CD14-positive monocyte (primary cell): ENCODE measurements at regions not wholly inside any gene's neighbourhood (a gene's known extent, or its start where the extent isn't known, plus 50 kb on each side); places are given as distances from the start of the nearest gene placed in this dataset.

Source experiments
- DNase-seq, 3 donors: peaks; one replicate each; pipeline ENCODE4 v3.0.0-alpha.2; 2011 to 2022
- H2AFZ ChIP-seq: 2 replicates; pipeline ENCODE4 v1.6.0; 2012; ENCODE audit warnings: mild to moderate bottlenecking, low read depth, low read length, inconsistent platforms; ENCODE audit not compliant: insufficient read depth, poor library complexity, severe bottlenecking
- H3K27ac ChIP-seq, 2 donors: 1 replicate in 1 of 2; 2 replicates in 1 of 2; pipeline ENCODE4 v1.5.1; 2012 to 2013; ENCODE audit warnings: low read length in 2 of 2, control low read depth in 1 of 2, inconsistent platforms in 1 of 2, low read depth in 1 of 2, mild to moderate bottlenecking in 1 of 2
- H3K27me3 ChIP-seq, 2 donors: one replicate each; pipeline versions ENCODE4 v1.6.0 to v1.6.1; 2011 to 2013; ENCODE audit warnings: low read length in 2 of 2; ENCODE audit not compliant: control insufficient read depth in 2 of 2, insufficient read depth in 2 of 2
- H3K36me3 ChIP-seq, 2 donors: replicated peaks in 1 of 2; 1 replicate in 1 of 2; 2 replicates in 1 of 2; pipeline versions ENCODE4 v1.5.1 to v1.6.1; 2012 to 2013; ENCODE audit warnings: low read length in 2 of 2, control low read depth in 1 of 2, inconsistent platforms in 1 of 2, mild to moderate bottlenecking in 1 of 2; ENCODE audit not compliant: insufficient read depth in 2 of 2, control insufficient read depth in 1 of 2
- H3K4me1 ChIP-seq, 2 donors: 1 replicate in 1 of 2; 2 replicates in 1 of 2; pipeline versions ENCODE4 v1.5.1 to v1.6.1; 2012 to 2013; ENCODE audit warnings: low read length in 2 of 2, control low read depth in 1 of 2, inconsistent platforms in 1 of 2, mild to moderate bottlenecking in 1 of 2, moderate library complexity in 1 of 2; ENCODE audit not compliant: insufficient read depth in 2 of 2, control insufficient read depth in 1 of 2
- H3K4me2 ChIP-seq: replicated peaks from 2 replicates; pipeline ENCODE3; 2012; ENCODE audit warnings: low read length, moderate library complexity, mild to moderate bottlenecking; ENCODE audit not compliant: poor library complexity, severe bottlenecking; ENCODE audit errors: extremely low read depth
- H3K4me3 ChIP-seq, 3 experiments: fragments of 200-600 bp in 1 of 3; sonication (generic) in 1 of 3; replicated peaks in 1 of 3; 1 replicate in 2 of 3; 2 replicates in 1 of 3; pipeline ENCODE4 v1.5.1; 2011 to 2013; ENCODE audit warnings: low read length in 3 of 3, mild to moderate bottlenecking in 3 of 3, control low read depth in 2 of 3, low read depth in 2 of 3, inconsistent platforms in 1 of 3, moderate library complexity in 1 of 3
- H3K79me2 ChIP-seq: 2 replicates; pipeline ENCODE4 v1.6.0; 2012; ENCODE audit warnings: mild to moderate bottlenecking, control low read depth, inconsistent platforms, low read length, moderate library complexity; ENCODE audit not compliant: insufficient read depth
- H3K9ac ChIP-seq: 2 replicates; pipeline ENCODE4 v1.6.0; 2017; ENCODE audit warnings: low read length, mild to moderate bottlenecking; ENCODE audit not compliant: insufficient read depth, poor library complexity, severe bottlenecking
- H3K9me3 ChIP-seq, 2 donors: replicated peaks in 1 of 2; 1 replicate in 1 of 2; 2 replicates in 1 of 2; pipeline versions ENCODE4 v1.5.1 to v1.6.1; 2012 to 2013; ENCODE audit warnings: low read length in 2 of 2, control low read depth in 1 of 2; ENCODE audit not compliant: control insufficient read depth in 1 of 2, insufficient read depth in 1 of 2
- H4K20me1 ChIP-seq: 2 replicates; pipeline ENCODE4 v1.6.0; 2012; ENCODE audit warnings: mild to moderate bottlenecking, low read length, control low read depth, moderate library complexity; ENCODE audit not compliant: insufficient read depth
- H3K27ac Mint-ChIP-seq, 7 donors: one replicate each; pipeline ENCODE4 v1.8.0; 2020; ENCODE audit warnings: mild to moderate bottlenecking in 7 of 7, mixed read lengths in 7 of 7, moderate library complexity in 6 of 7, inconsistent platforms in 2 of 7
- H3K27me3 Mint-ChIP-seq, 3 donors: one replicate each; pipeline ENCODE4 v1.8.0; 2021 to 2022; ENCODE audit warnings: low read depth in 3 of 3, mild to moderate bottlenecking in 3 of 3, mixed read lengths in 3 of 3, moderate library complexity in 3 of 3, inconsistent platforms in 1 of 3
- H3K36me3 Mint-ChIP-seq, 2 donors: one replicate each; pipeline ENCODE4 v1.8.0; 2020; ENCODE audit warnings: mixed read lengths in 2 of 2, inconsistent platforms in 1 of 2, mild to moderate bottlenecking in 1 of 2
- H3K4me1 Mint-ChIP-seq: one replicate; pipeline ENCODE4 v1.8.0; 2020; ENCODE audit warnings: mild to moderate bottlenecking, mixed read lengths
- H3K4me3 Mint-ChIP-seq, 2 donors: one replicate each; pipeline ENCODE4 v1.8.0; 2020; ENCODE audit warnings: mild to moderate bottlenecking in 2 of 2, mixed read lengths in 2 of 2, moderate library complexity in 1 of 2
- H3K9me3 Mint-ChIP-seq, 7 donors: one replicate each; pipeline ENCODE4 v1.8.0; 2020 to 2022; ENCODE audit warnings: mixed read lengths in 7 of 7, mild to moderate bottlenecking in 6 of 7, moderate library complexity in 6 of 7, inconsistent platforms in 2 of 7
- CTCF ChIP-seq: fragments of 200-600 bp; IDR thresholded peaks from one replicate; pipeline ENCODE4 v1.8.0; 2022; ENCODE audit warnings: antibody characterized with exemption, mild to moderate bottlenecking
- WGBS: methylation state at CpG from one replicate; pipeline ENCODE4 v1.1.5; 2013; ENCODE audit warnings: missing lambda C conversion rate; ENCODE audit not compliant: insufficient coverage; 5-methylcytosine and 5-hydroxymethylcytosine counted together
- intact Hi-C, 2 donors: fragments of 100-400 bp; cut with micrococcal nuclease; formaldehyde crosslinking; loops; one replicate each; pipeline versions ENCODE4 v1.15.0 to v1.15.1; 2023

- H3K9me3 ChIP-seq: peaks cover 0 to 14% of the 10 kb centered on the region in 2 donors
- 97% methylated on average over 18 of the region's 28 CpGs for WGBS
- peaks cover 11 to 12% of the 10 kb centered on the region in 2 donors for H3K4me1 ChIP-seq
- H3K79me2 ChIP-seq: no peaks in the 10 kb centered on the region
- no peak overlapping the region for H3K4me2 ChIP-seq
- H3K4me3 Mint-ChIP-seq: no peak overlapping the region
- H3K4me1 Mint-ChIP-seq: peaks cover 12% of the 10 kb centered on the region
- no peaks in the 10 kb centered on the region for H4K20me1 ChIP-seq
- no peaks in the 10 kb centered on the region for H3K36me3 Mint-ChIP-seq
- no peak overlapping the region for H3K27ac ChIP-seq
- H3K36me3 ChIP-seq: no peaks in the 10 kb centered on the region
- peaks cover 0 to 1% (median 0%) of the 10 kb centered on the region in 3 donors for H3K27me3 Mint-ChIP-seq
- intact Hi-C loops: no loop called here
- TF ChIP-seq CTCF: no peak
- no peak overlapping the region for H3K4me3 ChIP-seq
- no peak overlapping the region for H2AFZ ChIP-seq
- H3K27me3 ChIP-seq: no peaks in the 10 kb centered on the region
- H3K9ac ChIP-seq: no peak overlapping the region
- H3K9me3 Mint-ChIP-seq: peaks cover 0 to 11% (median 8%) of the 10 kb centered on the region in 7 donors
- DNase-seq: no peak
- no peak overlapping the region for H3K27ac Mint-ChIP-seq
Observed at GRCh38 chr11:128215238-128215882, 372.0 kb downstream of the ETS1 start.

GRCh38 chr11:128214263-128214662 lies 373.1 kb downstream of the ETS1 start:
- H3K27ac Mint-ChIP-seq: peak overlapping the region in 1 of 7 donors; percentile 15
- no peaks in the 10 kb centered on the region for H4K20me1 ChIP-seq
- H3K4me3 ChIP-seq: no peak overlapping the region
- H3K4me2 ChIP-seq: no peak overlapping the region
- no peak overlapping the region for H3K4me3 Mint-ChIP-seq
- H3K27me3 Mint-ChIP-seq: peaks cover 0 to 1% (median 0%) of the 10 kb centered on the region in 3 donors
- intact Hi-C loops: no loop called here
- peaks cover 0 to 14% of the 10 kb centered on the region in 2 donors for H3K9me3 ChIP-seq
- H3K27ac ChIP-seq: no peak overlapping the region
- no peak for TF ChIP-seq CTCF
- no peak overlapping the region for H2AFZ ChIP-seq
- no peaks in the 10 kb centered on the region for H3K36me3 ChIP-seq
- H3K27me3 ChIP-seq: no peaks in the 10 kb centered on the region
- H3K9ac ChIP-seq: no peak overlapping the region
- WGBS: 79% methylated on average over 9 of the region's 9 CpGs
- H3K36me3 Mint-ChIP-seq: no peaks in the 10 kb centered on the region
- no peak for DNase-seq
- H3K4me1 ChIP-seq: peaks cover 2 to 3% of the 10 kb centered on the region in 2 donors
- peaks cover 0 to 11% (median 8%) of the 10 kb centered on the region in 7 donors for H3K9me3 Mint-ChIP-seq
- peaks cover 3% of the 10 kb centered on the region for H3K4me1 Mint-ChIP-seq
- H3K79me2 ChIP-seq: no peaks in the 10 kb centered on the region
